ENCODE measurements at regions not wholly inside any gene's neighbourhood (a gene's known extent, or its start where the extent isn't known, plus 50 kb on each side); places are given as distances from the start of the nearest gene placed in this dataset.

DNA sequence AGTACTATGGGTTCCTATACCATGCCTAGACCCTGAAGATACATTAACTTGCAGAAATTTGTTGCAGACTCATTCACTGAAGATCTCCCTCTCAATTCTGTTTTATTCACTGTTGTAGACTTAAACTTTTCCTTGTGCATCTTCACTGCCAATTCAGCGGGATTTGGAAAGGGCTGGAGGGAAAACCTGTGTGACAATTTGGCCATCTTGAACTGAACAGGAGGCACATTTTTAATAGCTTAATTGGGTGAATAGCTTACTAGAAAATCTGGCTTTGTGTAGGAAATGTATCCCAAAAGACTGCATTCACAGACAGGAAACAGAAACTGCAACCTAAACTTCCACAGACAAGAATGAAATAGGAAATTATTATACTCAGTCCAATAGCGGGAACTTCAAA lies 512.3 kb downstream of the XIRP2 start:
- Histone ChIP-seq H4K5ac (ENCODE audit: insufficient read length, low read depth, low read length) (no peak overlapping the region), H3K9me3 (ENCODE audit: insufficient read depth in 2 of 2, low read depth in 1 of 2, low read length in 1 of 2) (peaks cover 8 to 9% of the 10 kb centered on the region in 2 experiments), H2BK15ac (ENCODE audit: low read length) (no peak overlapping the region), H3K4me3 (ENCODE audit: extremely low read depth in 1 of 4, insufficient read depth in 2 of 4, low read depth in 3 of 4, low read length in 4 of 4) (no peak overlapping the region), H3K79me1 (ENCODE audit: low read depth, low read length) (0 out of 2 replicates have a peak, but pooled peaks cover 2% of the 10 kb centered on the region), H2BK12ac (ENCODE audit: low read depth, low read length) (no peak overlapping the region), H4K20me1 (replicated peaks in 1 of 2; ENCODE audit: control insufficient read depth in 1 of 2, insufficient read depth in 2 of 2, low read length in 2 of 2) (peaks cover 0 to 2% of the 10 kb centered on the region in 2 experiments), H4K8ac (ENCODE audit: extremely low read depth, insufficient read depth, low read length) (no peak overlapping the region), H2AFZ (ENCODE audit: low read length) (no peak overlapping the region), H3K27ac (ENCODE audit: low read depth, low read length) (no peak overlapping the region), H3K56ac (replicated peaks; ENCODE audit: insufficient read length, low read depth, low read length) (no peak overlapping the region), H3K4ac (replicated peaks; ENCODE audit: insufficient read length, low read depth, low read length) (no peak overlapping the region), H3K23ac (ENCODE audit: insufficient read length) (no peak overlapping the region), H3K79me2 (ENCODE audit: control insufficient read depth in 1 of 2, insufficient read depth in 2 of 2, low read length in 2 of 2) (peaks cover 4 to 89% of the 10 kb centered on the region in 2 experiments; a peak in 3 of 4 replicates), H2AK5ac (ENCODE audit: low read depth, low read length) (no peak overlapping the region), H3K27me3 (replicated peaks in 1 of 4; ENCODE audit: control insufficient read depth in 3 of 4, extremely low read depth in 1 of 4, insufficient read depth in 3 of 4, low read length in 3 of 4) (no peaks in the 10 kb centered on the region), H2BK20ac (ENCODE audit: low read length) (no peak overlapping the region), H2BK5ac (ENCODE audit: low read depth, low read length) (no peak overlapping the region), H3K23me2 (ENCODE audit: low read depth, low read length) (no peaks in the 10 kb centered on the region), H3K4me1 (replicated peaks in 1 of 4; ENCODE audit: control insufficient read depth in 3 of 4, insufficient read depth in 4 of 4, low read length in 3 of 4) (peaks cover 0 to 2% (median 0%) of the 10 kb centered on the region in 4 experiments; a peak in 1 of 7 replicates), H3K4me2 (ENCODE audit: insufficient read depth in 1 of 2, low read depth in 2 of 2, low read length in 2 of 2) (no peak overlapping the region), H3K9ac (replicated peaks in 1 of 4; ENCODE audit: extremely low read depth in 1 of 4, low read depth in 3 of 4, low read length in 3 of 4) (no peak overlapping the region), H3K14ac (ENCODE audit: insufficient read length) (no peak overlapping the region), H4K91ac (replicated peaks; ENCODE audit: insufficient read length, low read length) (no peak overlapping the region), H3K36me3 (ENCODE audit: control insufficient read depth in 2 of 4, insufficient read depth in 4 of 4, low read length in 3 of 4) (no peaks in the 10 kb centered on the region; a peak in 1 of 8 replicates), H3K18ac (ENCODE audit: extremely low read depth, low read length) (no peak overlapping the region), H2BK120ac (replicated peaks; ENCODE audit: low read depth, low read length) (no peak overlapping the region)
- FAIRE-seq (no peak), DNase-seq (ENCODE audit: low read depth in 1 of 2, low spot score in 2 of 2) (no peak)
- CTCF ChIA-PET (ENCODE audit: partially characterized antibody), result interaction anchor here (0.8 to 2.4 kb wide), 7 partner anchors 9 to 184 kb away, joined by 3 to 10 read pairs (median 3); no protein-coding TSS in a partner anchor
- WGBS, 2 experiments (ENCODE audit: extremely low coverage in 1 of 2, insufficient coverage in 1 of 2, insufficient read length in 1 of 2, insufficient replicate concordance in 2 of 2, low coverage in 1 of 2, low lambda C conversion rate in 2 of 2, missing lambda C conversion rate in 1 of 2), result 93% methylated on average over 2 of the region's 2 CpGs; no CpG with 5 or more reads in 1 of the 2 experiments
- POLR2A ChIA-PET (ENCODE audit: partially characterized antibody), result interaction anchor here (0.6 kb wide), 1 partner anchor 527 kb away, joined by 4 read pairs; no protein-coding TSS in a partner anchor
- TF ChIP-seq EGR1 (IDR thresholded peaks at IDR 0.05; ENCODE audit: borderline replicate concordance, low read depth, low read length), result no peak
- no peak for TF ChIP-seq POU5F1 (IDR thresholded peaks at IDR 0.05; ENCODE audit: low read depth, low read length)
- TF ChIP-seq ASH2L (IDR thresholded peaks at IDR 0.05; ENCODE audit: low read length), result no peak
- no peak for TF ChIP-seq CBX5 (IDR thresholded peaks at IDR 0.05; ENCODE audit: low read depth, low read length)
- TF ChIP-seq GTF2F1 (IDR thresholded peaks at IDR 0.05; ENCODE audit: borderline replicate concordance, low read depth, low read length), result no peak
- TF ChIP-seq POLR2A (IDR thresholded peaks at IDR 0.05; ENCODE audit: control extremely low read depth in 1 of 2, low read depth in 2 of 2, low read length in 2 of 2), result no peak
- TF ChIP-seq SIX5 (IDR thresholded peaks at IDR 0.05; ENCODE audit: low read depth, low read length), result no peak
- no peak for TF ChIP-seq SIRT6 (IDR thresholded peaks at IDR 0.05; ENCODE audit: low read length)
- no peak for TF ChIP-seq KDM5A (IDR thresholded peaks at IDR 0.05; ENCODE audit: low read length)
- TF ChIP-seq KDM4A (IDR thresholded peaks at IDR 0.05; ENCODE audit: low read depth, low read length, severe bottlenecking), result no peak
- no peak for TF ChIP-seq RNF2 (IDR thresholded peaks at IDR 0.05; ENCODE audit: borderline replicate concordance, low read depth, low read length, missing control alignments, poor library complexity, severe bottlenecking)
- no peak for TF ChIP-seq NRF1 (IDR thresholded peaks at IDR 0.05; ENCODE audit: low read depth, low read length)
- no peak for TF ChIP-seq EP300 (IDR thresholded peaks at IDR 0.05; ENCODE audit: borderline replicate concordance in 1 of 2, low read depth in 2 of 2, low read length in 2 of 2)
- no peak for TF ChIP-seq ZNF274 (IDR thresholded peaks at IDR 0.05; ENCODE audit: borderline replicate concordance, extremely low read depth, low read length)
- TF ChIP-seq RFX5 (IDR thresholded peaks at IDR 0.05; ENCODE audit: borderline replicate concordance, low read depth, low read length), result no peak
